Erythroblast (primary cell): ENCODE measurements at regions not wholly inside any gene's neighbourhood (a gene's known extent, or its start where the extent isn't known, plus 50 kb on each side); places are given as distances from the start of the nearest gene placed in this dataset.

Experiments used
- GATA1 ChIP-seq: IDR thresholded peaks from 2 replicates; pipeline ENCODE4 v1.6.1; 2011; ENCODE audit warnings: low read depth, mild to moderate bottlenecking, control low read depth, low read length, moderate library complexity
- POLR2A ChIP-seq: IDR thresholded peaks from 2 replicates; pipeline ENCODE4 v1.6.1; 2011; ENCODE audit warnings: mild to moderate bottlenecking, low read length

- no peak for TF ChIP-seq POLR2A
- TF ChIP-seq GATA1, result no peak
Observed at GRCh38 chr1:238552271-238552670, 661.5 kb upstream of the ZP4 start.
